ENCODE measurements at regions not wholly inside any gene's neighbourhood (a gene's known extent, or its start where the extent isn't known, plus 50 kb on each side); places are given as distances from the start of the nearest gene placed in this dataset.

GRCh38 chr21:38983560-38983959, 177.8 kb downstream of the ETS2 start:
- TF ChIP-seq ZNF565 (CRISPR knock-in tag; conservative IDR thresholded peaks at IDR 0.05; ENCODE audit: low read depth) = no peak
- TF ChIP-seq ZFP3 (CRISPR knock-in tag; IDR thresholded peaks at IDR 0.05) = no peak
- no peak for TF ChIP-seq RARB (CRISPR knock-in tag; IDR thresholded peaks at IDR 0.05)
- no peak for TF ChIP-seq TSHZ2 (CRISPR knock-in tag; IDR thresholded peaks at IDR 0.05)
- no peak for TF ChIP-seq PPARA (CRISPR knock-in tag; IDR thresholded peaks at IDR 0.05; ENCODE audit: borderline replicate concordance)
